ENCODE measurements at regions not wholly inside any gene's neighbourhood (a gene's known extent, or its start where the extent isn't known, plus 50 kb on each side); places are given as distances from the start of the nearest gene placed in this dataset.

GRCh38 chr14:31965071-31965734, 111.9 kb upstream of the ARHGAP5 start:
- Mint-ChIP-seq H3K27ac (no peak overlapping the region), H3K4me3 (no peak overlapping the region), H3K9me3 (no peaks in the 10 kb centered on the region), H3K4me1 (peaks cover 0 to 8% of the 10 kb centered on the region in 2 donors), H3K27me3 (ENCODE audit: low read depth in 3 of 3) (peaks cover 0 to 2% (median 0%) of the 10 kb centered on the region in 3 donors), H3K36me3 (no peaks in the 10 kb centered on the region)
- DNase-seq = no peak

GRCh38 chr14:31965735-31966598, 111.1 kb upstream of the ARHGAP5 start:
- H3K27ac Mint-ChIP-seq = peak overlapping the region in 1 of 6 donors; percentile 16
- peak in 1 of 3 donors; percentile 6 for DNase-seq
- H3K4me3 Mint-ChIP-seq = no peak overlapping the region
- peaks cover 0 to 2% (median 0%) of the 10 kb centered on the region in 3 donors for H3K27me3 Mint-ChIP-seq (ENCODE audit: low read depth in 3 of 3)
- peaks cover 0 to 2% (median 0%) of the 10 kb centered on the region in 6 donors for H3K9me3 Mint-ChIP-seq
- H3K36me3 Mint-ChIP-seq = no peaks in the 10 kb centered on the region
- H3K4me1 Mint-ChIP-seq = peaks cover 0 to 8% of the 10 kb centered on the region in 2 donors

- peaks cover 0 to 8% of the 10 kb centered on the region in 2 donors for H3K4me1 Mint-ChIP-seq
Measured at GRCh38 chr14:31966896-31967668, 110.0 kb upstream of the ARHGAP5 start.

GRCh38 chr14:31967669-31967975, 109.5 kb upstream of the ARHGAP5 start:
- H3K27me3 Mint-ChIP-seq (ENCODE audit: low read depth in 3 of 3) = peaks cover 0 to 2% (median 0%) of the 10 kb centered on the region in 3 donors
- DNase-seq = no peak
- no peak overlapping the region for H3K4me3 Mint-ChIP-seq
- peaks cover 0 to 2% (median 0%) of the 10 kb centered on the region in 6 donors for H3K9me3 Mint-ChIP-seq
- H3K27ac Mint-ChIP-seq = no peak overlapping the region
- no peaks in the 10 kb centered on the region for H3K36me3 Mint-ChIP-seq
- peaks cover 0 to 8% of the 10 kb centered on the region in 2 donors for H3K4me1 Mint-ChIP-seq

More at GRCh38 chr14:31966896-31967668, 110.0 kb upstream of the ARHGAP5 start:
- Mint-ChIP-seq H3K9me3 (peaks cover 0 to 2% (median 0%) of the 10 kb centered on the region in 6 donors), H3K27me3 (ENCODE audit: low read depth in 3 of 3) (peaks cover 0 to 2% (median 0%) of the 10 kb centered on the region in 3 donors), H3K27ac (no peak overlapping the region), H3K36me3 (no peaks in the 10 kb centered on the region), H3K4me3 (no peak overlapping the region)
- no peak for DNase-seq

- Mint-ChIP-seq H3K9me3 (peaks cover 0 to 2% (median 0%) of the 10 kb centered on the region in 6 donors), H3K27me3 (ENCODE audit: low read depth in 3 of 3) (no peaks in the 10 kb centered on the region), H3K4me1 (peaks cover 0 to 8% of the 10 kb centered on the region in 2 donors), H3K4me3 (no peak overlapping the region), H3K36me3 (no peaks in the 10 kb centered on the region), H3K27ac (no peak overlapping the region)
- DNase-seq = no peak
Measured at GRCh38 chr14:31968107-31968810, 108.8 kb upstream of the ARHGAP5 start.

- Mint-ChIP-seq H3K4me1 (peaks cover 0 to 8% of the 10 kb centered on the region in 2 donors), H3K36me3 (no peaks in the 10 kb centered on the region), H3K9me3 (peaks cover 0 to 2% (median 0%) of the 10 kb centered on the region in 6 donors), H3K4me3 (no peak overlapping the region), H3K27me3 (ENCODE audit: low read depth in 3 of 3) (no peaks in the 10 kb centered on the region), H3K27ac (no peak overlapping the region)
- DNase-seq = no peak
Measured at GRCh38 chr14:31968956-31969698, 108.0 kb upstream of the ARHGAP5 start.

GRCh38 chr14:31969699-31970240, 107.3 kb upstream of the ARHGAP5 start:
- Mint-ChIP-seq H3K4me3 (no peak overlapping the region), H3K27me3 (ENCODE audit: low read depth in 3 of 3) (no peaks in the 10 kb centered on the region), H3K27ac (no peak overlapping the region), H3K4me1 (peaks cover 0 to 8% of the 10 kb centered on the region in 2 donors), H3K9me3 (peaks cover 0 to 2% (median 0%) of the 10 kb centered on the region in 6 donors), H3K36me3 (no peaks in the 10 kb centered on the region)
- no peak for DNase-seq

GRCh38 chr14:31970744-31971143, 106.4 kb upstream of the ARHGAP5 start:
- H3K27ac Mint-ChIP-seq = no peak overlapping the region

GRCh38 chr14:31971612-31972011, 105.5 kb upstream of the ARHGAP5 start:
- no peak overlapping the region for H3K27ac Mint-ChIP-seq
- H3K27me3 Mint-ChIP-seq (ENCODE audit: low read depth in 3 of 3) = no peaks in the 10 kb centered on the region
- no peaks in the 10 kb centered on the region for H3K4me1 Mint-ChIP-seq
- H3K9me3 Mint-ChIP-seq = peaks cover 0 to 2% (median 0%) of the 10 kb centered on the region in 6 donors
- DNase-seq = no peak
- H3K36me3 Mint-ChIP-seq = no peaks in the 10 kb centered on the region
- no peak overlapping the region for H3K4me3 Mint-ChIP-seq

More at GRCh38 chr14:31970744-31971143, 106.4 kb upstream of the ARHGAP5 start:
- Mint-ChIP-seq H3K36me3 (no peaks in the 10 kb centered on the region), H3K27me3 (ENCODE audit: low read depth in 3 of 3) (no peaks in the 10 kb centered on the region), H3K4me3 (no peak overlapping the region), H3K4me1 (peaks cover 0 to 7% of the 10 kb centered on the region in 2 donors), H3K9me3 (peaks cover 0 to 2% (median 0%) of the 10 kb centered on the region in 6 donors)
- no peak for DNase-seq

- no peak overlapping the region for H3K4me3 Mint-ChIP-seq
- no peak for DNase-seq
Measured at GRCh38 chr14:31977001-31977556, 100.0 kb upstream of the ARHGAP5 start.

GRCh38 chr14:31978423-31978822, 98.7 kb upstream of the ARHGAP5 start:
- H3K27me3 Mint-ChIP-seq (ENCODE audit: low read depth in 3 of 3) = peaks cover 0 to 2% (median 0%) of the 10 kb centered on the region in 3 donors
- H3K4me1 Mint-ChIP-seq = no peaks in the 10 kb centered on the region
- no peak for DNase-seq
- H3K4me3 Mint-ChIP-seq = no peak overlapping the region
- H3K9me3 Mint-ChIP-seq = peaks cover 0 to 18% (median 5%) of the 10 kb centered on the region in 6 donors
- peaks cover 0 to 4% (median 0%) of the 10 kb centered on the region in 3 donors for H3K36me3 Mint-ChIP-seq
- H3K27ac Mint-ChIP-seq = no peak overlapping the region

More at GRCh38 chr14:31977001-31977556, 100.0 kb upstream of the ARHGAP5 start:
- Mint-ChIP-seq H3K4me1 (no peaks in the 10 kb centered on the region), H3K27me3 (ENCODE audit: low read depth in 3 of 3) (peaks cover 0 to 2% (median 0%) of the 10 kb centered on the region in 3 donors), H3K36me3 (no peaks in the 10 kb centered on the region), H3K27ac (no peak overlapping the region), H3K9me3 (peaks cover 0 to 7% (median under 1%) of the 10 kb centered on the region in 6 donors)

- no peaks in the 10 kb centered on the region for H3K4me1 Mint-ChIP-seq
- peaks cover 0 to 4% (median 0%) of the 10 kb centered on the region in 3 donors for H3K36me3 Mint-ChIP-seq
- H3K27ac Mint-ChIP-seq = no peak overlapping the region
- H3K4me3 Mint-ChIP-seq = no peak overlapping the region
- peaks cover 0 to 27% (median 12%) of the 10 kb centered on the region in 6 donors for H3K9me3 Mint-ChIP-seq
- H3K27me3 Mint-ChIP-seq (ENCODE audit: low read depth in 3 of 3) = peaks cover 0 to 6% (median 5%) of the 10 kb centered on the region in 3 donors
- no peak for DNase-seq
Measured at GRCh38 chr14:31982642-31983041, 94.5 kb upstream of the ARHGAP5 start.

All from immature natural killer cell (primary cell).